NCI-H2029 (cell line): ENCODE measurements at regions not wholly inside any gene's neighbourhood (a gene's known extent, or its start where the extent isn't known, plus 50 kb on each side); places are given as distances from the start of the nearest gene placed in this dataset.

Experiments
- DNase-seq: peaks from one replicate; lab custom pipeline; 2025; lab: John Stamatoyannopoulos, UW

- no peak for DNase-seq
These were observed 134.2 kb upstream of the SPRED2 start for GRCh38 chr2:65566617-65567016.

DNA sequence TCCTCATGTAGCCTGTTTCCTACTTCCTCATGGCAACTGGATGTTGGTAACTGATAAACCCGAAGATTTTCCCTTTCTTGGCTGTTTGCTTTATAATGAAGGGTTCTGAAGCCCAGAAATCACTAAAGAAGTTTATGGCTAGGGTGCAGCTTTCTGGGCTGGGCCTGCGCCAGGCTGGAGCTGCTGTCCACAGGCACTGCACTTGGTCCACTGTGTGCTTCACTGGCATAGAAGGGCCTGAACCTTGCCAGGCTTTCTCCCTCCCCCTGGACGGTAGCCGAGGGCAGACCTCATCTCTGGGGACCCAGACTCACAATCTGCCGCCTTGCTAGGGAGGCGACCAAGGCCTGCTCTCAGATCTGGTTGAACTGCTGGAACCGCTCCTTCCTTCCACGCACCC is 133.3 kb upstream of the SPRED2 start:
- DNase-seq, result no peak

GRCh38 chr2:65564299-65564698 is 131.9 kb upstream of the SPRED2 start:
- DNase-seq, result no peak

GRCh38 chr2:65562890-65563289 is 130.5 kb upstream of the SPRED2 start:
- DNase-seq, result no peak

DNA sequence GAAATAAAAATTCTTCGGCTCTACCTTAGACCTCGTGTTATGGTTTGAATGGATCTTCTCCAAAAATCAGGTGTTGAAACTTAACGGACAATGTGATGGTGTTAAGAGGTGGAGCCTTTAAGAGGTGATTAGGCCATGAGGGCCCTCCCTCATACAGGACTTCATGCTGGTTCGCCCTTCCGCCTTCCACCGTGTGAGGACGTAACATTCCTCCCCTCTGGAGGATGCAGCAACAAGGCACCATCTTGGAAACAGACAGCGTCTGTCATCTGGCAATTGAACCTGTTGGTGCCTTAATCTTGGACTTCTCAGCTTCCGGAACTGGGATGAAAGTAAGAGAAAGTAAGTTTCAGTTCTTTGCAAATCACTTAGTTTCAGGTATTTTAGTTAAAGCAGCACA is 126.3 kb upstream of the SPRED2 start:
- DNase-seq, result no peak

DNA sequence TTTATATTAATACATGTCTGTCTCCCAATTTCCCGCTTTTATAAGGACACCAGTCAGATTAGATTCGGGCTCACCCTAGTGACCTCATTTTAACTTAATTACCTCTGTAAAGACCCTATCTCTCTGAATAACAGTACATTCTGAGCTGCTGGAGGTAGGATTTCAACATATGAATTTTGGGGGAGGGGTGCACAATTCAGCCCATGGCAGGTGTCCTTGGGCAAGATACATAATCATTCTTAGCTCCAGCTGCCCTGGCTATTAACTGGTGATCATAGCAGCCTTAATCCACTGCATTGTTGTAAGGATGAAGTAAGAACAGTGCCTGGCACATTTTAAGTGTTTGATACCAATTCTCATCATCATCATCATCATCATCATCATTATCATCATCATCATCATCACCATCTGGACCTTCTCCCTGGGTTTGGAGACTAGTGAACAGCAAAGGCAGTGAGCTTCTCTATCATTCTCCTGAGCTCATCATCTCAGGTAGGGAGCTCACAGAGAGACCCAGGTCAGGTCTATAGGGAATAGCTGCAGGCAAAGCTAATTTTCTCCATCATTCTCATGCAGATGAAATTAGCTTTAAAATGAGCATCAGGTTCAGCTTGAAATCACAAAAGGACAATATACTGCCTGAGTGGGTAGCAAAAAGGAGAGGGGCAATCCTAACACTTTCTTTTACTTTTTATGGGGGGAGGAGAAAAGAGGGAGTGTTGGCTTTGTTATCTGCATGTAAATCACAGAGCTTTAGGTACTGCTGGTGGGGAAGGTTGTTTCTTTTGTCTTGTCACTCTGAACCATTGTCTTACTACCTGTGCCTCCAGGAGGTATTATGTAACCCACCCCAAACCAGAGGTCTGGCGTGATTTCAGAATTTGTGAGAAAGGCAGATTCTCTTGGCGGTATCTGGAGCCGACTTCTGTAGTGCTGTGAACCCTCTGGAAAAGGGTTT is 125.5 kb upstream of the SPRED2 start:
- no peak for DNase-seq

DNA sequence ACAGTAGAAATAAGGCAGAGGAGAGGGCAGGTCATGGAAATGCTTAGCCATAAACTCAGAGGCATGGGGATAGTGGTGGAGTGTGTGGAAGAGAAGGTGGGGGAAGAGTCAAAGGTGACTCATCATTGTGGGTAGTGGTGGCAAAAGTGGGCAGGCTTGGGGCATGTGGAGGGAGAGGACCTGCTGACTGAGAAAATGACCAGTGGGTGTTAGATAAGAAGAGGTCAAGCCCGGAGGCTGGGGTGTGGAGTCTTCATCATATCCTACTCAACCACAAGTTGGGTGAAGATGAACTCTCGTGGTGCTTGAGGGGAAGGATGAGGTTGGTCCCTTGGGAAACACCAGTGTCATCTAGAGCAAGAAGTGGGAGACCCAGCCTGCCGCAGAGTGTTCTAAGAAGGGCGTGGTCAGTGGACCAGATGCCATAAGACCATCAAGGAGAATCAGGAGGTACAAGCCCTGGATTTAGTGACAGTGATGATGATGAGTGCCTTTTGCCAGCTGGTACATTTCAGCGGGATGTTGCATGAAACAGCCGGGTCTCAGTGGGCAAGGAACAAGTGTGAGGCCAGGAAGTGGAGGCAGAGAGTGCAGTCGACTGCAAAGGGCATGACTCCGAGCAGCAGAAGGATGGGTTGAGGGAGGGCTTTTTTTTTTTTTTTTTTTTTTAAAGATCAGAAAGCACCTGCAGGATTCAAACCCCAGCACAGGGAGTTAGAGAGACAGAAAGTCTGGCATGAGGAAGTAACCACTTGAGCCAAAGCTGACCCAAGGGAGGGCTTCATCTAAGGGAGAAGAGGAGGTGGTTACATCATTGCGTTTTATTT is 122.6 kb upstream of the SPRED2 start:
- DNase-seq, result peak; percentile 7

DNA sequence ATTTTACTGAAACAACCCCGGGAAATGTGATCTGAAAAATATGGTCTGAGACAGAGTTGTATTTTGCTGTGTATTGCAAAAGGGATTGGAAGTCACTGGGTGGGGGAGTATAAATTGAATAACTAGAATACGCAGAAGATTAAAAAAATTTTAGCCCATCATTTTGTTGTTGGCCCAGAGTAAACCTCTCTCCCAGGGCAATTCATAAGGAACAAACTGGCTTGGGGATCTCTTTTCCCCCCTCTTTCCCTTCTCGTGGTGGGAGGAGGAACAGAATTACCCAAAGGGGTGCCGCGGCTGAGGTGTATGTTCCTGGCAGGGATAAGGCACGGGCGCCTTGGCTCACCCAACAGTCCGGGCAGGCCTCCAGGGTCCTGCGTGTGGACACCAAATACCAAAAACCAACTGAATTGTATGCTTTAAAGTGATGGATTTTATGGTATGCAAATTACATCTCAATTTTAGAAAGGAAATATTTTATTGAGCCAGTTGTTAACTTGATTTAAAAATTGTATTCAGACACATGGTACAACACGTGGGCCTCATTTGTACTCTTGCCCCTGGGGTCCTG is 121.2 kb upstream of the SPRED2 start:
- no peak for DNase-seq

DNA sequence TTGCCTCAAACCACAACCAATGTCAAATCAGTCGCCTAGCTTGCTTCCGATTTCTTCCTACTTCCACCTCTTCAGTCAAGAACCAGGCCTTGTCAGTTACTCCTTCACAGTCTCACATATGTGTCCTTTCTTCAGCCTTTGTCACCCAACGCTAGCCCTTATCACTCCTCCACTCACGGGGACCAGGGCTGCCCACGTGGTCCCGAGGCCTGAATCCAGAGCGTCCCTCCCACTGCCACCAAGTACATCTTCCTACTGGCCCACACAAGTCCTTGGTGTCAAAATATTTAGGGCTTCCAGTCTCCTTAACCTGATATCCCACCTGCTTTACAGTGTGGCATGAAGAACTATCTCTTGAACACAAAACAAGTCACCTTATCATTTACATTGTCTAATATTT is 119.1 kb upstream of the SPRED2 start:
- DNase-seq, result no peak

GRCh38 chr2:65550246-65550645 is 117.8 kb upstream of the SPRED2 start:
- no peak for DNase-seq

GRCh38 chr2:65549631-65550030 is 117.2 kb upstream of the SPRED2 start:
- no peak for DNase-seq

GRCh38 chr2:65549257-65549627 is 116.8 kb upstream of the SPRED2 start:
- DNase-seq, result no peak

DNA sequence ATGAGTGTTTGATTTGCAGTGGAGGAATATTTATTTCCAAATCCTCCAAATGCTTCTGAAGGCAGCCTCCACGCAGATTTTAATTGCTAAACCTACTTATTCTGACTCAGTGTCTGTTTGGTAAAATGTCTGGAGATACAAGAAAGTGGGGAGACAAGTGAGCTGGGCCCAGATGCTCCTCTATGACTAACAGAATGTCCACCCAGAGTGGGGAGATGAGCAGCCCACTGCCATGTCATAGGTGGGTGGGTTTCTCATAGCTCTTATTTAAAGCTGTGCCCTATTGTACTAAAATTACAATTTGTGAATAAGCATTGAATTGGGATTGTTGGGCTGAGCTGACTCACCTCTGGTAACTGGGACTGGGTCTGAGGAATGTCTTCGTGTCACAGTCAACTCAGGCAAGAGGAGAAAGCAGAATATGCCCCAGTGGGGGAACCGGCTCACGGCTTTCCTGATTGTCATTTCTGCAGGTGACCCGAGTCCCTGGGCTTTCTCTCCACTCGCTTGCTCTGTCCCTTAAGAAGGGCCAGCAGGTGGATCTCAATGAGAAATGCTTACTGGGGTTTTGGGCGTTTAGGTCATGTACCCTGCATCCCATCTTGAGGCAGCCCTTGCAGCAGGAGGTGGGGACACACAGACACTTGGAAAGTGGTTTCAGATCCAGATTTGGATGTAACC is 116.3 kb upstream of the SPRED2 start:
- no peak for DNase-seq

DNA sequence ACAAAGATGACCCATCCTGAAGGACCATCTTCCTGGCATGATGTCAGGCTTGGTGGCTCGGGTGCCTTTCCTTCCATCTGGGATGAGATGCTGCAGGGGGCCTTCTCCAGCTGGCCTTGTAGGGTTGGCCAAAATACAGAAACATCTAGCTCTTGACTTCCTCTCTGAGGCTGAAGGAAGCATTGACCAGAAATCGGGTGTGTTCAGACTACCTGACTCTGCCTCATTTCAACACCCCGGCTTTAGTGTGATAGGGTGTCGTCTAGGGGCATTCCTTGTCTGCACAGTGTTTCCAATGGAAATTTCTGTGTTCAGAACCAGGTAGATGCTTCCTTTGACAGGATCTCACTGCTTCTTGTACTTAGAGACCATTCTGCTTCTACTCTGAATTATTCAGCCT is 115.7 kb upstream of the SPRED2 start:
- no peak for DNase-seq

DNA sequence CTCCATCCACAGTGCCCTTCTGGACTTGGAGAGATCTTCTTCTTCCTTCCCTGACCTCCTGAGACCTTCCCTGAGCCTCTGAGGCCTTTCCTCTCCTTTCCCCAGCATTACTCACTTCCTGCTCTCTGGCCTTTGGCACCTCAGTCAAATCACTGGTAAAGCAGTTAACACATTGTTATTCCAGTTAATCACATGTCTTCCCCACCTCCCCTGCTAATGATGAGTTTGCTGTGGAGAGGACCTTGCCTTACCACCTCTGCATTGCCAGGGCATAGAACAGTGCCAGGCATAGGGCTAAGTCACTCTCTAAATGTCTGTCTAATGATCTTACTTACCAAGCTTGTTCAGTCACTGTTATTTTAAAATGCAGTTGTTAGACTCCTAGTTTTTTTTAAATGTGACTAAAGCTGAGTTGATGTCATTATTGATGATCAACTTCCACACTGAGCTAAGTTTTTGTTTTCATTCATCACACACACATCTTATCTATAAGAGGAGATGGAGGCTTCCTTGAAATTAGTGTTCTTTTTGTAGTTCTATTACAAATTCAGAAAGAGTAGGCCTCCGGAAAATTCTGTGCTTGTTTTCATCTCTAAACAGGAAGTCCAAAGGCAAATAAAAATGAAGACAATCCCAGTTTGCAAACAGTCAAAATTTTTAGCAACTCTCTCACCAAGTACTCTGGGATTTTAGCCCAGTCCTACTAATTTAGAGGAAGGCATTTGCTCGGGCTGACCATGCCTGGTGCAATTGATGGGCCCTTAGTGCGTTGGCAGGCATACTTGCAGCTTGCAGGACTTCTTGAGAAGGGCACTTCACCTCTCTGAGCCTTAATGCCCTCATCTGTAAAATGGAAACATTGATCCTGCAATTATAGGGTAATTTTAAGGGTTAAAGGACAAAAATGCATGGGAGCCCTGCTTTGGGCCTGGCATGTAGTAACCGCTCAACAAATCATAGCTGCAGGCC is 113.7 kb upstream of the SPRED2 start:
- no peak for DNase-seq

- DNase-seq, result no peak
These were observed 109.4 kb upstream of the SPRED2 start for GRCh38 chr2:65541773-65542172.

DNA sequence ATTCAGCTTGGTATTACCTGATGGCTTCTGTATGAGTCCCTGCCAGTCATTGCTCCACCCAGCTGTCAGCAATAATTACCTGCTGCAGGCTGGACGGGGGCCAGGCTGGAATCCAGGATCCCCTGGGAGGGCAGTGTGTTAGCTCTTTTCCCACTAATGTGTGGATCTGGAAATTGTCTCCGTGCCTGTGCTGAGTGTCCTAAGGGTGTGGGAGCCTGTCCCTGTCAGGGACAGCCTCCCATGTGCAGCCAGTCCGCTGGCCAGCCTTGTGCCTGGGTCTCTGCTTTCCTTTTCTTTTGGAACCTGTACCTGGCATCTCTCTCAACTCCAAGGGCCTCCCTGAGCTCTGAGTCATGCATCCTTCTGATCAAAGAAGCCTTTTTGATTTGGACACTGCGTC is 107.2 kb upstream of the SPRED2 start:
- peak; percentile 3 for DNase-seq

- no peak for DNase-seq
These were observed 105.4 kb upstream of the SPRED2 start for GRCh38 chr2:65537651-65538385.

- no peak for DNase-seq
These were observed 104.2 kb upstream of the SPRED2 start for GRCh38 chr2:65536596-65536995.

DNA sequence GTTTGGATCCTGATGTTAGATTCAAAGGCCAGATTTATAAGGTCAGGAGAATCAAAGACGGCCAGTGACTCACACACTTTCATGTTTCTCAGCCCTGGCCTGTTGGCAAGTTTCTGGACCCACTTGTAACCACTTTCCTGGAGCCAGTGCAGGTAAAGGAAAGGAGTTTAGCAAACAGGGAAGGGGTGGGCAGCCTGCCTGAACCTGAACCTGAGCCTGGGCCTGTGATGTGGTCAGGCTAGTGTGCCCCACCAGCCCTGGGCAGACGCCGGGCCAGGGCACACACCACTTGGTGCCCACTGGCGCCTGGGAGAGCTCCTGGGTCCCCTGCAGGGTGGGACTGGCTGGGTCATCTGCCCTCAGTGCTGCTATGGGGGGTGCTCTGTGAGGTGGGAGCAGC is 100.5 kb upstream of the SPRED2 start:
- DNase-seq, result no peak
